SK-N-SH (cell line): ENCODE measurements at regions not wholly inside any gene's neighbourhood (a gene's known extent, or its start where the extent isn't known, plus 50 kb on each side); places are given as distances from the start of the nearest gene placed in this dataset.

Experiments used
- CTCF ChIA-PET: fragments of 300-600, 350-600 bp; formaldehyde crosslinking; extraction: SDS; loops from one replicate; lab custom pipeline; 2021; lab: Yijun Ruan, JAX
- POLR2A ChIA-PET: fragments of 350-600 bp; sonication (Branson Sonifier 250); formaldehyde crosslinking; extraction: SDS; loops from one replicate; lab custom pipeline; 2020; ENCODE audit warnings: antibody characterized with exemption, inconsistent platforms; lab: Yijun Ruan, JAX
- DNase-seq: peaks from one replicate; pipeline ENCODE4 v3.0.0; 2012
- H2AFZ ChIP-seq: fragments of 200-600 bp; sonication (generic); 2 replicates; pipeline ENCODE4 v1.8.1; 2016; ENCODE audit warnings: antibody characterized with exemption, mild to moderate bottlenecking, low read depth
- H3F3A ChIP-seq: fragments of 200-600 bp; sonication (generic); replicated peaks from 2 replicates; pipeline ENCODE3; 2016; ENCODE audit warnings: antibody characterized with exemption, mild to moderate bottlenecking; ENCODE audit not compliant: insufficient read depth
- H3K27ac ChIP-seq, 2 experiments: fragments of 200-500 bp in 1 of 2; fragments of 200-600 bp in 1 of 2; sonication (Bioruptor generic) in 1 of 2; sonication (generic), shearing (Covaris generic) in 1 of 2; 2 replicates each; pipeline versions ENCODE4 v1.5.1 to v1.6.1; 2014 to 2016; ENCODE audit warnings: low read depth in 2 of 2, inconsistent platforms in 1 of 2, low read length in 1 of 2, mild to moderate bottlenecking in 1 of 2, mixed read lengths in 1 of 2
- H3K27me3 ChIP-seq: fragments of 200-600 bp; sonication (generic), shearing (Covaris generic); 2 replicates; pipeline ENCODE4 v1.6.1; 2016; ENCODE audit warnings: mixed run types; ENCODE audit not compliant: insufficient read depth
- H3K36me3 ChIP-seq, 2 experiments: fragments of 200-500 bp in 1 of 2; fragments of 200-600 bp in 1 of 2; sonication (Bioruptor generic) in 1 of 2; sonication (generic) in 1 of 2; replicated peaks in 1 of 2; 2 replicates each; pipeline versions ENCODE3 to v1.5.1; 2014 to 2016; ENCODE audit warnings: low read length in 1 of 2, mild to moderate bottlenecking in 1 of 2; ENCODE audit not compliant: insufficient read depth in 2 of 2, control insufficient read depth in 1 of 2
- H3K4me1 ChIP-seq, 2 experiments: fragments of 200-500 bp in 1 of 2; fragments of 200-600 bp in 1 of 2; sonication (Bioruptor generic) in 1 of 2; sonication (generic), shearing (Covaris generic) in 1 of 2; 2 replicates each; pipeline versions ENCODE4 v1.5.1 to v1.6.1; 2014 to 2016; ENCODE audit warnings: low read depth in 1 of 2, low read length in 1 of 2, mixed run types in 1 of 2; ENCODE audit not compliant: insufficient read depth in 2 of 2, control insufficient read depth in 1 of 2
- H3K4me2 ChIP-seq: fragments of 200-600 bp; sonication (generic), shearing (Covaris generic); 2 replicates; pipeline ENCODE4 v1.6.1; 2017; ENCODE audit warnings: mixed run types
- H3K4me3 ChIP-seq, 2 experiments: fragments of 200-500 bp in 1 of 2; fragments of 200-600 bp in 1 of 2; sonication (Bioruptor generic) in 1 of 2; sonication (generic), shearing (Covaris generic) in 1 of 2; 2 replicates each; pipeline versions ENCODE4 v1.5.1 to v1.8.1; 2014 to 2016; ENCODE audit warnings: low read depth in 2 of 2, inconsistent platforms in 1 of 2, low read length in 1 of 2, mild to moderate bottlenecking in 1 of 2, mixed read lengths in 1 of 2, moderate library complexity in 1 of 2
- H3K79me2 ChIP-seq: fragments of 200-600 bp; sonication (generic); 2 replicates; pipeline ENCODE4 v1.8.1; 2017; ENCODE audit warnings: mild to moderate bottlenecking; ENCODE audit not compliant: insufficient read depth
- H3K9ac ChIP-seq: fragments of 200-600 bp; sonication (generic); 2 replicates; pipeline ENCODE4 v1.6.1; 2017; ENCODE audit warnings: mixed run types
- H3K9me2 ChIP-seq: fragments of 200-600 bp; sonication (generic); 2 replicates; pipeline ENCODE4 v1.6.1; 2017; ENCODE audit warnings: mixed run types
- H3K9me3 ChIP-seq: fragments of 200-600 bp; sonication (generic); 2 replicates; pipeline ENCODE4 v1.6.1; 2017; ENCODE audit warnings: mixed run types, mild to moderate bottlenecking, moderate library complexity
- H4K20me1 ChIP-seq: fragments of 200-600 bp; sonication (generic); 2 replicates; pipeline ENCODE4 v1.6.1; 2017; ENCODE audit warnings: mild to moderate bottlenecking, mixed run types; ENCODE audit not compliant: insufficient read depth
- CHD2 ChIP-seq: fragments of 150-350 bp; IDR thresholded peaks from 2 replicates; pipeline ENCODE4 v1.6.1; 2018; ENCODE audit warnings: low read length; ENCODE audit not compliant: partially characterized antibody
- EP300 ChIP-seq, 2 experiments: IDR thresholded peaks; 2 replicates each; pipeline versions ENCODE4 v1.4.0 to v1.6.1; 2012; ENCODE audit warnings: borderline replicate concordance in 1 of 2, low read depth in 1 of 2, low read length in 1 of 2
- EZH2phosphoT487 ChIP-seq: fragments of 200-600 bp; sonication (generic); IDR thresholded peaks from 2 replicates; pipeline ENCODE4 v1.6.1; 2017; ENCODE audit warnings: low read depth, mixed run types, mild to moderate bottlenecking, antibody characterized with exemption, moderate library complexity, borderline replicate concordance
- FOSL2 ChIP-seq: IDR thresholded peaks from 2 replicates; pipeline ENCODE4 v1.4.0; 2012; ENCODE audit warnings: low read depth, mild to moderate bottlenecking, moderate library complexity, borderline replicate concordance
- FOXJ3 ChIP-seq: sonication (generic); formaldehyde crosslinking; IDR thresholded peaks from 2 replicates; pipeline ENCODE4 v1.5.1; 2020; ENCODE audit warnings: mild to moderate bottlenecking, missing genetic modification reagents
- FOXM1 ChIP-seq: IDR thresholded peaks from 2 replicates; pipeline ENCODE4 v1.4.0; 2012; ENCODE audit warnings: low read depth, mild to moderate bottlenecking
- GATA2 ChIP-seq: sonication (generic); formaldehyde crosslinking; IDR thresholded peaks from 2 replicates; pipeline ENCODE4 v1.5.0; 2020; ENCODE audit warnings: mild to moderate bottlenecking, missing genetic modification reagents
- JUND ChIP-seq: IDR thresholded peaks from 2 replicates; pipeline ENCODE4 v1.4.0; 2012
- MXI1 ChIP-seq: IDR thresholded peaks from 2 replicates; pipeline ENCODE4 v1.6.1; 2012; ENCODE audit warnings: mild to moderate bottlenecking, low read depth, low read length, improper control_type of control experiment
- POLR2AphosphoS5 ChIP-seq: IDR thresholded peaks from 2 replicates; pipeline ENCODE4 v1.6.1; 2012; ENCODE audit warnings: low read depth, low read length
- RCOR1 ChIP-seq: fragments of 150-350 bp; IDR thresholded peaks from 2 replicates; pipeline ENCODE4 v1.6.1; 2017; ENCODE audit warnings: antibody characterized with exemption, low read length
- SMC3 ChIP-seq: IDR thresholded peaks from 2 replicates; pipeline ENCODE4 v1.6.1; 2012; ENCODE audit warnings: low read depth, low read length, improper control_type of control experiment
- TAF1 ChIP-seq: IDR thresholded peaks from 2 replicates; pipeline ENCODE4 v1.6.1; 2012; ENCODE audit warnings: low read depth, mild to moderate bottlenecking, low read length, moderate library complexity, borderline replicate concordance
- WGBS: methylation state at CpG from one replicate; pipeline ENCODE4 v1.1.6; 2017; ENCODE audit warnings: low lambda C conversion rate; 5-methylcytosine and 5-hydroxymethylcytosine counted together
- TF ChIP-seq, protein P1 (sequence below): fragments of 150-350 bp; IDR thresholded peaks from 2 replicates; pipeline ENCODE4 v1.6.1; 2016; ENCODE audit warnings: mild to moderate bottlenecking, low read depth, low read length
- TF ChIP-seq, protein P2 (sequence below): IDR thresholded peaks from 2 replicates; pipeline ENCODE4 v1.4.0; 2012; ENCODE audit warnings: low read depth, borderline replicate concordance
- TF ChIP-seq, protein P3 (sequence below): IDR thresholded peaks from 2 replicates; pipeline ENCODE4 v1.6.1; 2012; ENCODE audit warnings: mild to moderate bottlenecking, low read depth, low read length, moderate library complexity

DNA sequence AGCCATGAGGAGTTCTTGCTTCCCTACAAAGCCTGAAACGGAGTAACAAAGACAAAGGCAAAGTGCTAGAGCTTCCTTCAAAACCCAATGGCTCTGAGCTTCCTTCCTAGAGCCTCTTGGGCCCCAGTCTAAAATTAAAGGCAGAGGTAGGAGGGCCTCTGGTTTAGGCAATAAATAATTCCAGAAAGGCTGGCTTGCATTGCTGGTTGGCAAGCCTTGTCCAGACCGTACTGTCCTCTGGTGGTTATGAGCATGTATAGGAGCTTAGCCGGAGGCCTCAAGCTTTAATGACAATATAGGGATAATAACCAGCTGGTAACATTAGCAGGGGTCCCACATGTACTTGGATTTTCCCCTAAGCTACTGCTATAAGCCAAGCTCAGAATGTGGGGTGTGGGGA lies 237.3 kb downstream of the AR start (continued):
- TF ChIP-seq, protein P1, sequence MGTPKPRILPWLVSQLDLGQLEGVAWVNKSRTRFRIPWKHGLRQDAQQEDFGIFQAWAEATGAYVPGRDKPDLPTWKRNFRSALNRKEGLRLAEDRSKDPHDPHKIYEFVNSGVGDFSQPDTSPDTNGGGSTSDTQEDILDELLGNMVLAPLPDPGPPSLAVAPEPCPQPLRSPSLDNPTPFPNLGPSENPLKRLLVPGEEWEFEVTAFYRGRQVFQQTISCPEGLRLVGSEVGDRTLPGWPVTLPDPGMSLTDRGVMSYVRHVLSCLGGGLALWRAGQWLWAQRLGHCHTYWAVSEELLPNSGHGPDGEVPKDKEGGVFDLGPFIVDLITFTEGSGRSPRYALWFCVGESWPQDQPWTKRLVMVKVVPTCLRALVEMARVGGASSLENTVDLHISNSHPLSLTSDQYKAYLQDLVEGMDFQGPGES = no peak
- TF ChIP-seq, protein P2, sequence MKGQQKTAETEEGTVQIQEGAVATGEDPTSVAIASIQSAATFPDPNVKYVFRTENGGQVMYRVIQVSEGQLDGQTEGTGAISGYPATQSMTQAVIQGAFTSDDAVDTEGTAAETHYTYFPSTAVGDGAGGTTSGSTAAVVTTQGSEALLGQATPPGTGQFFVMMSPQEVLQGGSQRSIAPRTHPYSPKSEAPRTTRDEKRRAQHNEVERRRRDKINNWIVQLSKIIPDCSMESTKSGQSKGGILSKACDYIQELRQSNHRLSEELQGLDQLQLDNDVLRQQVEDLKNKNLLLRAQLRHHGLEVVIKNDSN = no peak
- TF ChIP-seq JUND (no peak), MXI1 (no peak)

DNA sequence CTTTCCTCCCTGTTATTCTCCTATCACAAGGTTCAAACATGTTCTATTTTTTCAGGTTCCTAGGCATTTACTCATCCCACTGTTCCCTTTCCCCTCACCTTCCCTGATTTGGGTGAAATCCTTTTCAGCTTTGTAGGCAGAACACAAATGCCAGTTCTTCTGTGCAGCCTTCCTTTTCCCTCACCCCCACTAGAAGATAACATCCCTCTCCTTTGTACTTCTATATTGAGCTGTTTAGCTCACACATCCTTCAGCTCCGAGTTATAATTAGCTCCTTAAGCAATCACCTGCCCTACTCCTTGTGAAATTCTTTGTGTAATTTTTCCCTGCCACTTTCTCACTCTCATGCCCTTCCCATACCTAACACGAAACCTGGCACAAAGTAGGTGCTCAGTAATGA lies 240.9 kb downstream of the AR start:
- no peak overlapping the region for H3K27ac ChIP-seq
- H3F3A ChIP-seq = no peaks in the 10 kb centered on the region
- no peak overlapping the region for H3K4me2 ChIP-seq
- CTCF ChIA-PET = no interaction called here
- no peak for DNase-seq
- no peak overlapping the region for H3K4me3 ChIP-seq
- no peak overlapping the region for H3K9ac ChIP-seq
- H4K20me1 ChIP-seq = no peaks in the 10 kb centered on the region
- no peak for TF ChIP-seq FOXM1
- TF ChIP-seq EP300 (IDR thresholded peaks at IDR 0.05; ENCODE audit: borderline replicate concordance in 1 of 2, low read depth in 1 of 2, low read length in 1 of 2) = no peak
- no peak for TF ChIP-seq MXI1
- no peak for TF ChIP-seq POLR2AphosphoS5
- no peak for TF ChIP-seq EZH2phosphoT487
- TF ChIP-seq FOXJ3 (CRISPR knock-in tag) = no peak
- no peak for TF ChIP-seq SMC3
- no peak for TF ChIP-seq GATA2 (CRISPR knock-in tag)
- TF ChIP-seq, protein P3, sequence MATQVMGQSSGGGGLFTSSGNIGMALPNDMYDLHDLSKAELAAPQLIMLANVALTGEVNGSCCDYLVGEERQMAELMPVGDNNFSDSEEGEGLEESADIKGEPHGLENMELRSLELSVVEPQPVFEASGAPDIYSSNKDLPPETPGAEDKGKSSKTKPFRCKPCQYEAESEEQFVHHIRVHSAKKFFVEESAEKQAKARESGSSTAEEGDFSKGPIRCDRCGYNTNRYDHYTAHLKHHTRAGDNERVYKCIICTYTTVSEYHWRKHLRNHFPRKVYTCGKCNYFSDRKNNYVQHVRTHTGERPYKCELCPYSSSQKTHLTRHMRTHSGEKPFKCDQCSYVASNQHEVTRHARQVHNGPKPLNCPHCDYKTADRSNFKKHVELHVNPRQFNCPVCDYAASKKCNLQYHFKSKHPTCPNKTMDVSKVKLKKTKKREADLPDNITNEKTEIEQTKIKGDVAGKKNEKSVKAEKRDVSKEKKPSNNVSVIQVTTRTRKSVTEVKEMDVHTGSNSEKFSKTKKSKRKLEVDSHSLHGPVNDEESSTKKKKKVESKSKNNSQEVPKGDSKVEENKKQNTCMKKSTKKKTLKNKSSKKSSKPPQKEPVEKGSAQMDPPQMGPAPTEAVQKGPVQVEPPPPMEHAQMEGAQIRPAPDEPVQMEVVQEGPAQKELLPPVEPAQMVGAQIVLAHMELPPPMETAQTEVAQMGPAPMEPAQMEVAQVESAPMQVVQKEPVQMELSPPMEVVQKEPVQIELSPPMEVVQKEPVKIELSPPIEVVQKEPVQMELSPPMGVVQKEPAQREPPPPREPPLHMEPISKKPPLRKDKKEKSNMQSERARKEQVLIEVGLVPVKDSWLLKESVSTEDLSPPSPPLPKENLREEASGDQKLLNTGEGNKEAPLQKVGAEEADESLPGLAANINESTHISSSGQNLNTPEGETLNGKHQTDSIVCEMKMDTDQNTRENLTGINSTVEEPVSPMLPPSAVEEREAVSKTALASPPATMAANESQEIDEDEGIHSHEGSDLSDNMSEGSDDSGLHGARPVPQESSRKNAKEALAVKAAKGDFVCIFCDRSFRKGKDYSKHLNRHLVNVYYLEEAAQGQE = no peak
- no peak for TF ChIP-seq RCOR1
- no peak for TF ChIP-seq CHD2
- TF ChIP-seq, protein P2 = no peak
- TF ChIP-seq FOSL2 = no peak
- no peak for TF ChIP-seq TAF1
- no peaks in the 10 kb centered on the region for H3K36me3 ChIP-seq
- no peaks in the 10 kb centered on the region for H3K9me3 ChIP-seq
- no peak overlapping the region for H2AFZ ChIP-seq
- no peaks in the 10 kb centered on the region for H3K27me3 ChIP-seq
- 2% methylated on average over 2 of the region's 2 CpGs for WGBS
- no peaks in the 10 kb centered on the region for H3K9me2 ChIP-seq
- POLR2A ChIA-PET = no interaction called here
- H3K4me1 ChIP-seq = no peaks in the 10 kb centered on the region
- H3K79me2 ChIP-seq = no peaks in the 10 kb centered on the region
